NCI-H446 treated with DMSO at 0.1 percent for 48 hours (cell line): ENCODE measurements at regions not wholly inside any gene's neighbourhood (a gene's known extent, or its start where the extent isn't known, plus 50 kb on each side); places are given as distances from the start of the nearest gene placed in this dataset.
"Not testable (repeated sequence)": the region's sequence is repeated elsewhere in the genome, so short reads cannot be mapped to it uniquely, and the experiment has no call there.

Experiments used
- DNase-seq: peaks from one replicate; lab custom pipeline; 2025; lab: John Stamatoyannopoulos, UW

- no peak for DNase-seq
Measured at GRCh38 chr9:73344060-73344459, 192.4 kb downstream of the ANXA1 start.

GRCh38 chr9:73347123-73347522 lies 195.5 kb downstream of the ANXA1 start:
- no peak for DNase-seq

GRCh38 chr9:73347720-73348119 lies 196.1 kb downstream of the ANXA1 start:
- no peak for DNase-seq

GRCh38 chr9:73348471-73348870 lies 196.8 kb downstream of the ANXA1 start:
- no peak for DNase-seq

GRCh38 chr9:73349476-73349875 lies 197.8 kb downstream of the ANXA1 start:
- DNase-seq = no peak

- no peak for DNase-seq
Measured at GRCh38 chr9:73357607-73358006, 205.9 kb downstream of the ANXA1 start.

GRCh38 chr9:73370053-73370452 lies 218.4 kb downstream of the ANXA1 start:
- no peak for DNase-seq

GRCh38 chr9:73371801-73372200 lies 220.1 kb downstream of the ANXA1 start:
- DNase-seq = no peak

- no peak for DNase-seq
Measured at GRCh38 chr9:73380411-73380810, 228.7 kb downstream of the ANXA1 start.

- no peak for DNase-seq
Measured at GRCh38 chr9:73402081-73403028, 250.7 kb downstream of the ANXA1 start.

GRCh38 chr9:73411494-73411893 lies 259.8 kb downstream of the ANXA1 start:
- no peak for DNase-seq

GRCh38 chr9:73412874-73413273 lies 261.2 kb downstream of the ANXA1 start:
- DNase-seq = no peak

GRCh38 chr9:73423891-73424290 lies 272.2 kb downstream of the ANXA1 start:
- DNase-seq = no peak

- no peak for DNase-seq
Measured at GRCh38 chr9:73426269-73426668, 274.6 kb downstream of the ANXA1 start.

GRCh38 chr9:73434826-73435225 lies 283.2 kb downstream of the ANXA1 start:
- no peak for DNase-seq

- DNase-seq = no peak
Measured at GRCh38 chr9:73437758-73438157, 286.1 kb downstream of the ANXA1 start.

GRCh38 chr9:73439839-73440238 lies 288.2 kb downstream of the ANXA1 start:
- DNase-seq = not testable (repeated sequence)

- no peak for DNase-seq
Measured at GRCh38 chr9:73441223-73441622, 289.6 kb downstream of the ANXA1 start.

- DNase-seq = no peak
Measured at GRCh38 chr9:73441890-73442818, 290.5 kb downstream of the ANXA1 start.

GRCh38 chr9:73444821-73445220 lies 293.2 kb downstream of the ANXA1 start:
- no peak for DNase-seq

- DNase-seq = not testable (repeated sequence)
Measured at GRCh38 chr9:73445384-73445783, 293.7 kb downstream of the ANXA1 start.

- no peak for DNase-seq
Measured at GRCh38 chr9:73446306-73446705, 294.6 kb downstream of the ANXA1 start.

- no peak for DNase-seq
Measured at GRCh38 chr9:73451003-73451402, 299.3 kb downstream of the ANXA1 start.
